Upper lobe of left lung (tissue), 4 donors: ENCODE measurements at regions not wholly inside any gene's neighbourhood (a gene's known extent, or its start where the extent isn't known, plus 50 kb on each side); places are given as distances from the start of the nearest gene placed in this dataset.

Experiments used
- POLR2A ChIP-seq, 4 donors: fragments of 450-650 bp; IDR thresholded peaks; one replicate each; pipeline ENCODE4 v1.5.1; 2016 to 2017; ENCODE audit warnings: antibody characterized with exemption in 4 of 4, mild to moderate bottlenecking in 2 of 4
- TF ChIP-seq, protein P1 (sequence below), 6 experiments: fragments of 450-650 bp in 4 of 6; fragments of 200-600 bp in 2 of 6; sonication (generic) in 2 of 6; IDR thresholded peaks; one replicate each; pipeline ENCODE4 v1.5.1; 2016 to 2019; ENCODE audit warnings: antibody characterized with exemption in 6 of 6

DNA sequence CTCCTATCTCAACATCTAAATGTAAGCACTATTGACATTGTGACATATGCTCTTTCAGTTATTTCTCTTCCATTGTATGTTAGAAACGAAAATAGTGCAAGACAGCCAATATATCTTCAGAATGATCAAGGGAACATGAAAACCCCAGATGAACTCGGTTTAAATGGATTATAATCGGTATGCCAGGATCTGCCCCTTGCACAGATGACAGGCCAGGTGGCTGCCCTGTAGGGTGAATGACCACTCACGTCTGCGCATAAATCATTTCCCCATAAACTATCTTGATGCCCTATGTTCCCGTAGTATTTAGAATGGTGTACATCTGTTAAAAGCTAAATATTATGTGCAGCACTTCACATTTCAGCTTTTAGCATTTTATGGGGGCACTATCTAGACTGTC lies 69.7 kb upstream of the RANBP3L start:
- TF ChIP-seq, protein P1, sequence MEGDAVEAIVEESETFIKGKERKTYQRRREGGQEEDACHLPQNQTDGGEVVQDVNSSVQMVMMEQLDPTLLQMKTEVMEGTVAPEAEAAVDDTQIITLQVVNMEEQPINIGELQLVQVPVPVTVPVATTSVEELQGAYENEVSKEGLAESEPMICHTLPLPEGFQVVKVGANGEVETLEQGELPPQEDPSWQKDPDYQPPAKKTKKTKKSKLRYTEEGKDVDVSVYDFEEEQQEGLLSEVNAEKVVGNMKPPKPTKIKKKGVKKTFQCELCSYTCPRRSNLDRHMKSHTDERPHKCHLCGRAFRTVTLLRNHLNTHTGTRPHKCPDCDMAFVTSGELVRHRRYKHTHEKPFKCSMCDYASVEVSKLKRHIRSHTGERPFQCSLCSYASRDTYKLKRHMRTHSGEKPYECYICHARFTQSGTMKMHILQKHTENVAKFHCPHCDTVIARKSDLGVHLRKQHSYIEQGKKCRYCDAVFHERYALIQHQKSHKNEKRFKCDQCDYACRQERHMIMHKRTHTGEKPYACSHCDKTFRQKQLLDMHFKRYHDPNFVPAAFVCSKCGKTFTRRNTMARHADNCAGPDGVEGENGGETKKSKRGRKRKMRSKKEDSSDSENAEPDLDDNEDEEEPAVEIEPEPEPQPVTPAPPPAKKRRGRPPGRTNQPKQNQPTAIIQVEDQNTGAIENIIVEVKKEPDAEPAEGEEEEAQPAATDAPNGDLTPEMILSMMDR (IDR thresholded peaks at IDR 0.05), result no peak
- TF ChIP-seq POLR2A (IDR thresholded peaks at IDR 0.05), result no peak
